Fibroblast of peridontal ligament (primary cell): ENCODE measurements at regions not wholly inside any gene's neighbourhood (a gene's known extent, or its start where the extent isn't known, plus 50 kb on each side); places are given as distances from the start of the nearest gene placed in this dataset.

Source experiments
- DNase-seq: peaks from one replicate; pipeline ENCODE4 v3.0.0-alpha.2; 2010; ENCODE audit errors: extremely low read depth

GRCh38 chr11:69429716-69430491, 51.6 kb upstream of the LINC01488 start:
- DNase-seq = no peak

GRCh38 chr11:69430566-69430965, 50.9 kb upstream of the LINC01488 start:
- DNase-seq = peak; percentile 38

- no peak for DNase-seq
These were observed 50.3 kb upstream of the LINC01488 start for GRCh38 chr11:69431136-69431535.
